H1 (cell line): ENCODE measurements at regions not wholly inside any gene's neighbourhood (a gene's known extent, or its start where the extent isn't known, plus 50 kb on each side); places are given as distances from the start of the nearest gene placed in this dataset.

Source experiments
- CTCF ChIA-PET: fragments of 300-600 bp; sonication (Branson Sonifier 250); formaldehyde crosslinking; loops from one replicate; lab custom pipeline; 2021; ENCODE audit not compliant: partially characterized antibody; lab: Charles Lee
- POLR2A ChIA-PET: fragments of 300-600 bp; sonication (Branson Sonifier 250); formaldehyde crosslinking; loops from one replicate; lab custom pipeline; 2021; ENCODE audit warnings: inconsistent platforms; ENCODE audit not compliant: partially characterized antibody; lab: Charles Lee
- DNase-seq, 2 experiments: peaks; one replicate each; pipeline versions ENCODE4 v3.0.0 to v3.0.0-alpha.2; 2010 to 2022; ENCODE audit warnings: low spot score in 2 of 2, low read depth in 1 of 2, mixed read lengths in 1 of 2
- FAIRE-seq: peaks from 2 replicates; lab custom pipeline; 2011; peaks lifted over from hg19 to GRCh38; lab: Jason Lieb, UNC
- H2AFZ ChIP-seq: 2 replicates; pipeline ENCODE4 v1.8.1; 2012; ENCODE audit warnings: low read length, inconsistent platforms
- H2AK5ac ChIP-seq: 2 replicates; pipeline ENCODE4 v1.6.1; 2013; ENCODE audit warnings: low read depth, low read length
- H2BK120ac ChIP-seq: replicated peaks from 2 replicates; pipeline ENCODE3; 2013; ENCODE audit warnings: low read depth, low read length, inconsistent platforms
- H2BK12ac ChIP-seq: 2 replicates; pipeline ENCODE4 v1.6.1; 2013; ENCODE audit warnings: low read depth, low read length
- H2BK15ac ChIP-seq: 2 replicates; pipeline ENCODE4 v1.6.1; 2013; ENCODE audit warnings: low read length
- H2BK20ac ChIP-seq: 2 replicates; pipeline ENCODE4 v1.6.1; 2013; ENCODE audit warnings: low read length
- H2BK5ac ChIP-seq: 2 replicates; pipeline ENCODE4 v1.6.1; 2013; ENCODE audit warnings: low read depth, low read length
- H3K14ac ChIP-seq: 2 replicates; pipeline ENCODE4 v1.6.1; 2013; ENCODE audit warnings: inconsistent platforms; ENCODE audit not compliant: insufficient read length
- H3K18ac ChIP-seq: 2 replicates; pipeline ENCODE4 v1.6.1; 2013; ENCODE audit warnings: low read length; ENCODE audit errors: extremely low read depth
- H3K23ac ChIP-seq: 2 replicates; pipeline ENCODE4 v1.6.1; 2013; ENCODE audit warnings: inconsistent platforms; ENCODE audit not compliant: insufficient read length
- H3K23me2 ChIP-seq: 2 replicates; pipeline ENCODE4 v1.6.1; 2013; ENCODE audit warnings: low read depth, low read length
- H3K27ac ChIP-seq: 2 replicates; pipeline ENCODE4 v1.6.1; 2011; ENCODE audit warnings: low read depth, low read length, inconsistent platforms
- H3K27me3 ChIP-seq, 4 experiments: replicated peaks in 1 of 4; 1 replicate in 1 of 4; 2 replicates in 3 of 4; pipeline versions ENCODE4 v1.6.1 to v1.8.1; 2011 to 2013; ENCODE audit warnings: low read length in 3 of 4, mild to moderate bottlenecking in 3 of 4, inconsistent platforms in 2 of 4, mixed read lengths in 2 of 4, moderate library complexity in 1 of 4; ENCODE audit not compliant: control insufficient read depth in 3 of 4, insufficient read depth in 3 of 4; ENCODE audit errors: extremely low read depth in 1 of 4
- H3K36me3 ChIP-seq, 4 experiments: 2 replicates each; pipeline versions ENCODE4 v1.6.1 to v1.8.1; 2011 to 2013; ENCODE audit warnings: mild to moderate bottlenecking in 4 of 4, low read length in 3 of 4, moderate library complexity in 2 of 4, control low read depth in 1 of 4, inconsistent platforms in 1 of 4; ENCODE audit not compliant: insufficient read depth in 4 of 4, control insufficient read depth in 2 of 4
- H3K4ac ChIP-seq: replicated peaks from 2 replicates; pipeline ENCODE3; 2013; ENCODE audit warnings: low read length, low read depth, mixed read lengths, inconsistent platforms; ENCODE audit not compliant: insufficient read length
- H3K4me1 ChIP-seq, 4 experiments: replicated peaks in 1 of 4; 1 replicate in 1 of 4; 2 replicates in 3 of 4; pipeline versions ENCODE4 v1.6.1 to v1.8.1; 2011 to 2013; ENCODE audit warnings: low read length in 3 of 4, inconsistent platforms in 2 of 4, mixed read lengths in 1 of 4; ENCODE audit not compliant: insufficient read depth in 4 of 4, control insufficient read depth in 3 of 4
- H3K4me2 ChIP-seq, 2 experiments: 2 replicates each; pipeline versions ENCODE4 v1.6.1 to v1.8.1; 2011 to 2013; ENCODE audit warnings: low read depth in 2 of 2, low read length in 2 of 2, control low read depth in 1 of 2, inconsistent platforms in 1 of 2, mild to moderate bottlenecking in 1 of 2; ENCODE audit not compliant: insufficient read depth in 1 of 2
- H3K4me3 ChIP-seq, 4 experiments: fragments of 200-600, 300-600 bp in 1 of 4; sonication (generic), shearing (Covaris generic), sonication (Bioruptor Twin) in 1 of 4; 2 replicates each; pipeline versions ENCODE4 v1.5.1 to v1.8.1; 2011 to 2016; ENCODE audit warnings: low read length in 4 of 4, low read depth in 3 of 4, control low read depth in 2 of 4, inconsistent platforms in 2 of 4, mild to moderate bottlenecking in 2 of 4, mixed read lengths in 1 of 4, moderate library complexity in 1 of 4; ENCODE audit not compliant: insufficient read depth in 2 of 4; ENCODE audit errors: extremely low read depth in 1 of 4
- H3K56ac ChIP-seq: replicated peaks from 2 replicates; pipeline ENCODE3; 2013; ENCODE audit warnings: low read depth, mild to moderate bottlenecking, mixed read lengths, low read length, inconsistent platforms; ENCODE audit not compliant: insufficient read length
- H3K79me1 ChIP-seq: 2 replicates; pipeline ENCODE4 v1.6.1; 2013; ENCODE audit warnings: low read depth, low read length, control low read depth
- H3K79me2 ChIP-seq, 2 experiments: 2 replicates each; pipeline versions ENCODE4 v1.6.1 to v1.8.1; 2012 to 2013; ENCODE audit warnings: low read length in 2 of 2, mild to moderate bottlenecking in 2 of 2, inconsistent platforms in 1 of 2; ENCODE audit not compliant: insufficient read depth in 2 of 2, control insufficient read depth in 1 of 2
- H3K9ac ChIP-seq, 4 experiments: replicated peaks in 1 of 4; 1 replicate in 1 of 4; 2 replicates in 3 of 4; pipeline versions ENCODE4 v1.6.1 to v1.8.1; 2011 to 2013; ENCODE audit warnings: low read depth in 3 of 4, low read length in 3 of 4, control low read depth in 2 of 4, mild to moderate bottlenecking in 2 of 4, moderate library complexity in 2 of 4, inconsistent platforms in 1 of 4; ENCODE audit errors: extremely low read depth in 1 of 4
- H3K9me3 ChIP-seq, 2 experiments: 2 replicates each; pipeline versions ENCODE4 v1.6.1 to v1.8.1; 2012 to 2013; ENCODE audit warnings: mild to moderate bottlenecking in 2 of 2, moderate library complexity in 2 of 2, control low read depth in 1 of 2, inconsistent platforms in 1 of 2, low read depth in 1 of 2, low read length in 1 of 2, mixed read lengths in 1 of 2; ENCODE audit not compliant: insufficient read depth in 2 of 2
- H4K20me1 ChIP-seq, 2 experiments: replicated peaks in 1 of 2; 2 replicates each; pipeline versions ENCODE3 to v1.8.1; 2011 to 2013; ENCODE audit warnings: inconsistent platforms in 2 of 2, low read length in 2 of 2, mild to moderate bottlenecking in 1 of 2; ENCODE audit not compliant: insufficient read depth in 2 of 2, control insufficient read depth in 1 of 2
- H4K5ac ChIP-seq: 2 replicates; pipeline ENCODE4 v1.6.1; 2013; ENCODE audit warnings: low read length, low read depth, mixed read lengths, inconsistent platforms; ENCODE audit not compliant: insufficient read length
- H4K8ac ChIP-seq: 2 replicates; pipeline ENCODE4 v1.8.0; 2013; ENCODE audit warnings: mild to moderate bottlenecking, moderate library complexity, low read length, inconsistent platforms; ENCODE audit not compliant: insufficient read depth; ENCODE audit errors: extremely low read depth
- H4K91ac ChIP-seq: replicated peaks from 2 replicates; pipeline ENCODE3; 2013; ENCODE audit warnings: low read length, mixed read lengths, inconsistent platforms; ENCODE audit not compliant: insufficient read length
- BACH1 ChIP-seq: IDR thresholded peaks from 2 replicates; pipeline ENCODE4 v1.6.1; 2012; ENCODE audit warnings: low read length, improper control_type of control experiment
- CBX5 ChIP-seq: fragments of 300-800, 300-1000 bp; sonication (generic); IDR thresholded peaks from 2 replicates; pipeline ENCODE4 v1.7.1; 2016; ENCODE audit warnings: antibody characterized with exemption, low read length, low read depth
- CEBPB ChIP-seq: IDR thresholded peaks from 2 replicates; pipeline ENCODE4 v1.6.1; 2012; ENCODE audit warnings: low read depth, low read length
- CREB1 ChIP-seq: IDR thresholded peaks from 2 replicates; pipeline ENCODE4 v1.6.1; 2012; ENCODE audit warnings: inconsistent platforms
- CTBP2 ChIP-seq: IDR thresholded peaks from 2 replicates; pipeline ENCODE4 v1.7.0; 2011; ENCODE audit warnings: borderline replicate concordance, mild to moderate bottlenecking, moderate library complexity, mixed read lengths, low read length; ENCODE audit not compliant: insufficient read depth, insufficient read length
- EP300 ChIP-seq, 2 experiments: IDR thresholded peaks; 1 replicate in 1 of 2; 2 replicates in 1 of 2; pipeline ENCODE4 v1.6.1; 2011 to 2012; ENCODE audit warnings: low read depth in 2 of 2, low read length in 2 of 2, mild to moderate bottlenecking in 2 of 2, borderline replicate concordance in 1 of 2, inconsistent platforms in 1 of 2, moderate library complexity in 1 of 2
- JUN ChIP-seq: IDR thresholded peaks from 2 replicates; pipeline ENCODE4 v1.6.1; 2011; ENCODE audit warnings: low read depth, mild to moderate bottlenecking, improper control_type of control experiment, low read length
- MAFK ChIP-seq: IDR thresholded peaks from 2 replicates; pipeline ENCODE4 v1.6.1; 2012; ENCODE audit warnings: low read depth, mild to moderate bottlenecking, improper control_type of control experiment, low read length
- NANOG ChIP-seq: IDR thresholded peaks from 2 replicates; pipeline ENCODE4 v1.6.1; 2011; ENCODE audit warnings: low read length, low read depth, mild to moderate bottlenecking, inconsistent platforms; ENCODE audit not compliant: insufficient read depth, poor library complexity, severe bottlenecking
- RAD21 ChIP-seq, 2 experiments: IDR thresholded peaks in 1 of 2; conservative IDR thresholded peaks in 1 of 2; 2 replicates each; pipeline ENCODE4 v1.6.1; 2011; ENCODE audit warnings: low read depth in 2 of 2, low read length in 2 of 2, improper control_type of control experiment in 1 of 2, inconsistent platforms in 1 of 2, mild to moderate bottlenecking in 1 of 2, moderate library complexity in 1 of 2
- RNF2 ChIP-seq: fragments of 200-900, 300-1000 bp; sonication (generic); IDR thresholded peaks from 2 replicates; pipeline ENCODE4 v1.7.1; 2016; ENCODE audit warnings: borderline replicate concordance, low read depth, mild to moderate bottlenecking, antibody characterized with exemption, low read length; ENCODE audit not compliant: poor library complexity, severe bottlenecking; ENCODE audit errors: missing control alignments
- SAP30 ChIP-seq: fragments of 300-600 bp; sonication (generic); IDR thresholded peaks from 2 replicates; pipeline ENCODE4 v1.7.1; 2012; ENCODE audit warnings: low read length, moderate library complexity, mild to moderate bottlenecking, inconsistent platforms; ENCODE audit not compliant: insufficient read depth, insufficient replicate concordance
- TCF12 ChIP-seq: IDR thresholded peaks from 2 replicates; pipeline ENCODE4 v1.6.1; 2011; ENCODE audit warnings: low read depth, mild to moderate bottlenecking, low read length
- YY1 ChIP-seq: IDR thresholded peaks from 2 replicates; pipeline ENCODE4 v1.6.1; 2011; ENCODE audit warnings: low read depth, mild to moderate bottlenecking, low read length
- WGBS, 2 experiments: shearing (Covaris generic) in 1 of 2; methylation state at CpG; one replicate each; pipeline versions ENCODE4 v1.1.6 to v1.1.7; 2013 to 2015; ENCODE audit warnings: low lambda C conversion rate in 2 of 2, mixed read lengths in 2 of 2, inconsistent platforms in 1 of 2, low coverage in 1 of 2, missing lambda C conversion rate in 1 of 2; ENCODE audit not compliant: insufficient replicate concordance in 2 of 2, insufficient coverage in 1 of 2, insufficient read length in 1 of 2; ENCODE audit errors: extremely low coverage in 1 of 2, missing lambda C conversion rate in 1 of 2; 5-methylcytosine and 5-hydroxymethylcytosine counted together

DNA sequence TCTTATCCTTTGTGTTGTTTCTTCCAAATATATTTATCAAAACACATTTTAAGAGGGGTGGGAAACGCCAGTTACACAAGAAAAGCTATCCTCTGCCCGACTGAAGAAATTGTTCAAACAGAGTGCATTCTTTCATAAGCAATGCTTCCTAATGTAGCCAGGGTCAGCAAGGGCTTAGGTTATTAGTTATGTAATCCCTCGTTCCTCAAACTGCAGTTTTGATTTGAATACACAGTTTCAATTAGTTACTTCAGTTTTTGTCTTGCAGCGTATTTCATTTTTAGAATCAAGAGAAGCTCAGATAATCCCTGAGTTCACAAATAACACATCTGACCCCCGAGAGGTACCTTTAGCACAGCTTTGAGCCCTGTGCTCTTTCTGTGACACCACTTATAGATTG, 141.7 kb upstream of the NRIP1 start:
- no peak overlapping the region for H2BK5ac ChIP-seq
- WGBS, 2 experiments, result 91% methylated on average over 5 of the region's 5 CpGs; no CpG with 5 or more reads in 1 of the 2 experiments
- TF ChIP-seq JUN, result no peak
- no peak for TF ChIP-seq BACH1
- no peak for TF ChIP-seq YY1
- TF ChIP-seq CREB1, result no peak
- no peak for TF ChIP-seq TCF12
- no peak for TF ChIP-seq CBX5
- no peak for TF ChIP-seq CTBP2
- TF ChIP-seq RAD21 (IDR thresholded peaks at IDR 0.05 in 1 of 2, conservative IDR thresholded peaks at IDR 0.05 in 1 of 2; ENCODE audit: low read depth in 2 of 2, low read length in 2 of 2), result no peak
- no peak for TF ChIP-seq NANOG
- no peak for TF ChIP-seq MAFK
- no peak for TF ChIP-seq EP300 (IDR thresholded peaks at IDR 0.05; ENCODE audit: borderline replicate concordance in 1 of 2, low read depth in 2 of 2, low read length in 2 of 2)
- no peak for TF ChIP-seq SAP30
- TF ChIP-seq CEBPB, result no peak
- no peak for TF ChIP-seq RNF2

More for the DNA sequence above, 141.7 kb upstream of the NRIP1 start:
- no peak overlapping the region for H2BK12ac ChIP-seq
- no peak overlapping the region for H4K91ac ChIP-seq
- DNase-seq, result no peak
- no peak overlapping the region for H4K5ac ChIP-seq
- no peak overlapping the region for H3K14ac ChIP-seq
- H2BK20ac ChIP-seq, result no peak overlapping the region
- no peaks in the 10 kb centered on the region for H3K79me2 ChIP-seq
- H3K79me1 ChIP-seq, result no peaks in the 10 kb centered on the region
- H3K36me3 ChIP-seq, result no peaks in the 10 kb centered on the region; a peak in 1 of 8 replicates
- no peak overlapping the region for H3K4me3 ChIP-seq
- no peaks in the 10 kb centered on the region for H3K9me3 ChIP-seq
- H3K4me2 ChIP-seq, result no peak overlapping the region
- no peaks in the 10 kb centered on the region for H3K23me2 ChIP-seq
- ChIA-PET CTCF (interaction anchor here (0.8 kb wide), 1 partner anchor 10 kb away, joined by 3 read pairs; no protein-coding TSS in a partner anchor), POLR2A (no interaction called here)
- no peak overlapping the region for H3K9ac ChIP-seq
- no peak overlapping the region for H3K18ac ChIP-seq
- no peak overlapping the region for H2AK5ac ChIP-seq
- no peak overlapping the region for H3K27ac ChIP-seq
- no peak for FAIRE-seq
- no peak overlapping the region for H4K8ac ChIP-seq
- H4K20me1 ChIP-seq, result no peaks in the 10 kb centered on the region
- H3K56ac ChIP-seq, result no peak overlapping the region
- H2BK120ac ChIP-seq, result no peak overlapping the region
- no peaks in the 10 kb centered on the region for H3K27me3 ChIP-seq
- no peak overlapping the region for H3K23ac ChIP-seq
- H3K4me1 ChIP-seq, result no peaks in the 10 kb centered on the region
- H2AFZ ChIP-seq, result no peak overlapping the region
- H3K4ac ChIP-seq, result no peak overlapping the region
- no peak overlapping the region for H2BK15ac ChIP-seq
